ENCODE measurements at regions not wholly inside any gene's neighbourhood (a gene's known extent, or its start where the extent isn't known, plus 50 kb on each side); places are given as distances from the start of the nearest gene placed in this dataset.

GRCh38 chr6:156694679-156695078, 82.5 kb upstream of the ARID1B start:
- no peak overlapping the region for H3K27ac Mint-ChIP-seq
- no peak overlapping the region for H3K4me3 Mint-ChIP-seq

More at GRCh38 chr6:156694679-156695078, 82.5 kb upstream of the ARID1B start:
- H3K36me3 Mint-ChIP-seq (ENCODE audit: low read depth) = no peaks in the 10 kb centered on the region
- Histone ChIP-seq H3K4me1 (ENCODE audit: insufficient read depth) (no peaks in the 10 kb centered on the region), H3K9me2 (ENCODE audit: insufficient read depth) (no peaks in the 10 kb centered on the region), H2AFZ (no peak overlapping the region), H3K4me2 (no peak overlapping the region), H3K27me3 (ENCODE audit: insufficient read depth) (no peaks in the 10 kb centered on the region), H3K27ac (ENCODE audit: low read depth) (no peak overlapping the region), H3K36me3 (ENCODE audit: insufficient read depth) (no peaks in the 10 kb centered on the region), H4K20me1 (replicated peaks; ENCODE audit: insufficient read depth) (no peaks in the 10 kb centered on the region), H3K79me2 (replicated peaks; ENCODE audit: insufficient read depth) (no peaks in the 10 kb centered on the region), H3K4me3 (no peak overlapping the region), H3F3A (replicated peaks; ENCODE audit: low read depth) (no peaks in the 10 kb centered on the region)
- no peak for DNase-seq (ENCODE audit: low spot score)
- TF ChIP-seq JUNB (IDR thresholded peaks at IDR 0.05; ENCODE audit: unreplicated experiment) = no peak
- TF ChIP-seq REST (IDR thresholded peaks at IDR 0.05; ENCODE audit: unreplicated experiment) = no peak
- no peak for TF ChIP-seq POLR2AphosphoS5 (IDR thresholded peaks at IDR 0.05; ENCODE audit: low read depth)
- TF ChIP-seq CREB1 (CRISPR knock-in tag; IDR thresholded peaks at IDR 0.05; ENCODE audit: low read depth) = no peak
- no peak for TF ChIP-seq EZH2 (IDR thresholded peaks at IDR 0.05; ENCODE audit: low read depth, unreplicated experiment)
- no peak for TF ChIP-seq NANOG (IDR thresholded peaks at IDR 0.05; ENCODE audit: borderline replicate concordance)
- no peak for TF ChIP-seq ZNF331 (CRISPR knock-in tag; IDR thresholded peaks at IDR 0.05; ENCODE audit: low read depth)
- no peak for TF ChIP-seq ETS1 (IDR thresholded peaks at IDR 0.05)
- no peak for TF ChIP-seq ZNF462 (CRISPR knock-in tag; IDR thresholded peaks at IDR 0.05)
- no peak for TF ChIP-seq STAT1 (IDR thresholded peaks at IDR 0.05; ENCODE audit: unreplicated experiment)
- TF ChIP-seq CTCF (conservative IDR thresholded peaks at IDR 0.05; ENCODE audit: low read depth in 2 of 2) = no peak
- TF ChIP-seq ZNF114 (CRISPR knock-in tag; IDR thresholded peaks at IDR 0.05) = no peak
- TF ChIP-seq EZH2phosphoT487 (IDR thresholded peaks at IDR 0.05; ENCODE audit: unreplicated experiment) = no peak
- H3K4me1 Mint-ChIP-seq = peaks cover 4% of the 10 kb centered on the region; the same call in 1 of the 3 replicates
- peaks cover 5% of the 10 kb centered on the region for H3K27me3 Mint-ChIP-seq (ENCODE audit: insufficient read depth, low read depth, poor library complexity)
- no peaks in the 10 kb centered on the region for H3K9me3 Mint-ChIP-seq
- no peak for ATAC-seq

Data from GM23338 (cell line).